Right ventricle myocardium inferior (tissue), 1 donor: ENCODE measurements at regions not wholly inside any gene's neighbourhood (a gene's known extent, or its start where the extent isn't known, plus 50 kb on each side); places are given as distances from the start of the nearest gene placed in this dataset.

Experiments used
- ATAC-seq: fragments of 200-7000 bp; cut with Tn5 transposase; one replicate; pipeline ENCODE4 v1.9.1; 2020; ENCODE audit warnings: mild to moderate bottlenecking, moderate library complexity
- DNase-seq: peaks from one replicate; pipeline ENCODE4 v3.0.0; 2021; ENCODE audit errors: missing footprints
- intact Hi-C: fragments of 100-400 bp; cut with DNase I; formaldehyde crosslinking; loops from one replicate; pipeline ENCODE4 v1.11.0; 2022
- donor health status: DM: no; HTN: yes; CAD: no; lungs with severe emphysema.

GRCh38 chr12:24231298-24231697, 281.8 kb upstream of the SOX5 start:
- no peak for ATAC-seq
- no peak for DNase-seq
- intact Hi-C loops: no loop called here

- intact Hi-C loops: no loop called here
- no peak for ATAC-seq
- no peak for DNase-seq
These were observed 280.7 kb upstream of the SOX5 start for GRCh38 chr12:24230061-24230701.

- intact Hi-C loops: no loop called here
- no peak for DNase-seq
- no peak for ATAC-seq
These were observed 279.7 kb upstream of the SOX5 start for GRCh38 chr12:24229031-24229700.

- DNase-seq: no peak
- intact Hi-C loops: no loop called here
- no peak for ATAC-seq
These were observed 278.9 kb upstream of the SOX5 start for GRCh38 chr12:24228371-24228770.

- intact Hi-C loops: no loop called here
- no peak for ATAC-seq
- DNase-seq: no peak
These were observed 278.1 kb upstream of the SOX5 start for GRCh38 chr12:24227551-24227950.

GRCh38 chr12:24226745-24227350, 277.4 kb upstream of the SOX5 start:
- intact Hi-C loops: no loop called here
- no peak for DNase-seq
- ATAC-seq: no peak

- ATAC-seq: no peak
- DNase-seq: no peak
- intact Hi-C loops: no loop called here
These were observed 274.9 kb upstream of the SOX5 start for GRCh38 chr12:24224401-24224800.

- ATAC-seq: no peak
- intact Hi-C loops: no loop called here
- no peak for DNase-seq
These were observed 274.5 kb upstream of the SOX5 start for GRCh38 chr12:24223926-24224325.

- intact Hi-C loops: no loop called here
- no peak for DNase-seq
- no peak for ATAC-seq
These were observed 273.5 kb upstream of the SOX5 start for GRCh38 chr12:24222968-24223367.

- intact Hi-C loops: no loop called here
- ATAC-seq: no peak
These were observed 263.0 kb upstream of the SOX5 start for GRCh38 chr12:24212496-24212895.

GRCh38 chr12:24206621-24207020, 257.2 kb upstream of the SOX5 start:
- intact Hi-C loops: no loop called here
- ATAC-seq: no peak
- DNase-seq: no peak

More at GRCh38 chr12:24212496-24212895, 263.0 kb upstream of the SOX5 start:
- no peak for DNase-seq

GRCh38 chr12:24201258-24201970, 251.9 kb upstream of the SOX5 start:
- DNase-seq (no peak), ATAC-seq (no peak)
- intact Hi-C loops: no loop called here

- intact Hi-C loops: no loop called here
- ATAC-seq: no peak
- no peak for DNase-seq
These were observed 250.5 kb upstream of the SOX5 start for GRCh38 chr12:24200010-24200409.

- ATAC-seq (no peak), DNase-seq (no peak)
- intact Hi-C loops: no loop called here
These were observed 249.6 kb upstream of the SOX5 start for GRCh38 chr12:24198936-24199671.

- ATAC-seq (no peak), DNase-seq (no peak)
- intact Hi-C loops: no loop called here
These were observed 248.6 kb upstream of the SOX5 start for GRCh38 chr12:24198070-24198469.

- DNase-seq (no peak), ATAC-seq (no peak)
- intact Hi-C loops: no loop called here
These were observed 248.1 kb upstream of the SOX5 start for GRCh38 chr12:24197532-24197931.

GRCh38 chr12:24195063-24195462, 245.6 kb upstream of the SOX5 start:
- intact Hi-C loops: no loop called here
- ATAC-seq: no peak

GRCh38 chr12:24191117-24191516, 241.6 kb upstream of the SOX5 start:
- intact Hi-C loops: no loop called here

More at GRCh38 chr12:24195063-24195462, 245.6 kb upstream of the SOX5 start:
- no peak for DNase-seq

GRCh38 chr12:24185782-24186181, 236.3 kb upstream of the SOX5 start:
- intact Hi-C loops: no loop called here
- DNase-seq (no peak), ATAC-seq (no peak)

More at GRCh38 chr12:24191117-24191516, 241.6 kb upstream of the SOX5 start:
- no peak for DNase-seq
- no peak for ATAC-seq
